ENCODE measurements at regions not wholly inside any gene's neighbourhood (a gene's known extent, or its start where the extent isn't known, plus 50 kb on each side); places are given as distances from the start of the nearest gene placed in this dataset.
"Not testable (repeated sequence)": the region's sequence is repeated elsewhere in the genome, so short reads cannot be mapped to it uniquely, and the experiment has no call there.

DNA sequence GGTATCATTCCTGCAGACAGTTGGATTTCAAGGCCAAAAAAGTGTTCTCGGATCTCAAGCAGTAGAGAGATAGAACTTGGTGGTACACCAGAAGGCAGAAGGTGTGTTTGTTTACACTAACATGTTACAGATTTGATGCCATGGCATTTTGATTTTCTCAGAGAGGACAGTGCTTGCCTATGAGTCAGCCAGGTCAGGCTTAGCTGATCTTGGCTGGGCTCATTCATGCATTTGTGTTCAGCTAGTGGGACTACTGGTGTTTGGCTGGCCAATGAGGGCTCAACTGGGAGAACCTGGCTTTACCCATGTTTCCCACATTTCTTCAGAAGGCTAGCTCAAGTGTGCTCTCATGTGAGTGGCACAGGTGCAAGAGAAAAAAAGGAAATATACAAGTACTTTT, 162.0 kb downstream of the C1D start:
- Histone ChIP-seq H3K27me3 (no peaks in the 10 kb centered on the region), H3K9me3 (no peaks in the 10 kb centered on the region), H3K4me1 (no peaks in the 10 kb centered on the region), H3K27ac (no peak overlapping the region), H3K36me3 (no peaks in the 10 kb centered on the region), H3K4me3 (no peak overlapping the region)
- WGBS, 2 donors (ENCODE audit: low coverage in 1 of 2) = 89 to 100% methylated on average over 1 of the region's 1 CpG
- DNase-seq = no peak
- intact Hi-C loops (cut with DNase I; ENCODE audit: low total_unique reads) = no loop called here
- no peak for TF ChIP-seq POLR2AphosphoS5 (IDR thresholded peaks at IDR 0.05)
- no peak for TF ChIP-seq EP300 (IDR thresholded peaks at IDR 0.05; ENCODE audit: low read depth)
- TF ChIP-seq, protein P1, sequence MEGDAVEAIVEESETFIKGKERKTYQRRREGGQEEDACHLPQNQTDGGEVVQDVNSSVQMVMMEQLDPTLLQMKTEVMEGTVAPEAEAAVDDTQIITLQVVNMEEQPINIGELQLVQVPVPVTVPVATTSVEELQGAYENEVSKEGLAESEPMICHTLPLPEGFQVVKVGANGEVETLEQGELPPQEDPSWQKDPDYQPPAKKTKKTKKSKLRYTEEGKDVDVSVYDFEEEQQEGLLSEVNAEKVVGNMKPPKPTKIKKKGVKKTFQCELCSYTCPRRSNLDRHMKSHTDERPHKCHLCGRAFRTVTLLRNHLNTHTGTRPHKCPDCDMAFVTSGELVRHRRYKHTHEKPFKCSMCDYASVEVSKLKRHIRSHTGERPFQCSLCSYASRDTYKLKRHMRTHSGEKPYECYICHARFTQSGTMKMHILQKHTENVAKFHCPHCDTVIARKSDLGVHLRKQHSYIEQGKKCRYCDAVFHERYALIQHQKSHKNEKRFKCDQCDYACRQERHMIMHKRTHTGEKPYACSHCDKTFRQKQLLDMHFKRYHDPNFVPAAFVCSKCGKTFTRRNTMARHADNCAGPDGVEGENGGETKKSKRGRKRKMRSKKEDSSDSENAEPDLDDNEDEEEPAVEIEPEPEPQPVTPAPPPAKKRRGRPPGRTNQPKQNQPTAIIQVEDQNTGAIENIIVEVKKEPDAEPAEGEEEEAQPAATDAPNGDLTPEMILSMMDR (IDR thresholded peaks at IDR 0.05) = no peak
- no peak for TF ChIP-seq POLR2A (IDR thresholded peaks at IDR 0.05)
- in situ Hi-C loops (cut with MboI; ENCODE audit: low pct_ligation_motif_present in 1 of 4, low pct_unique_long_range_greater_than_20kb in 1 of 4, low sequenced_read_pairs in 3 of 4) = no loop called here

DNA sequence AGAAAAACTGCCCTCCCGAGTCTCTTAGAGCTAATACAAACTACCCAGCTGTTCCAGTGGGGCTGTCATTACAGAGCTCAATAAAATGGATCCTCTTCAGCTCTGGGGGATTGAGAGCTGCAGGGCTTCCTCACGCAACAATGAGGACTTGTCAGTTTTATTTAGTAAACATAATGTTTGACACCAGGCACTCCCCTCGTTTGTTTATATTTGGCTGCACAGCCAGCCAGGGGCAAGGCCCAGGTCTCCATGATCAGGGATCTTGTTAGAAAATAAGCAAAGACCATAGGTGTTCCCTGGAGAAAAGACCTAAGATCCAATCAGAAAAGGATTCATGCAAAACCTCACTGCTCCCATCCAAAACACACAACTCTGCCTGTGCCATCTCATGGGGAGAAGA, 158.2 kb downstream of the C1D start:
- H3K27me3 ChIP-seq = no peaks in the 10 kb centered on the region
- H3K36me3 ChIP-seq = no peaks in the 10 kb centered on the region
- intact Hi-C loops (cut with DNase I; ENCODE audit: low total_unique reads) (no loop called here), in situ Hi-C loops (cut with MboI; ENCODE audit: low pct_ligation_motif_present in 1 of 4, low pct_unique_long_range_greater_than_20kb in 1 of 4, low sequenced_read_pairs in 3 of 4) (no loop called here)
- DNase-seq = no peak
- 40 to 60% methylated on average over 1 to 3 of the region's 3 CpGs for WGBS, 2 donors (ENCODE audit: low coverage in 1 of 2)
- H3K4me3 ChIP-seq = no peak overlapping the region
- TF ChIP-seq POLR2A (IDR thresholded peaks at IDR 0.05) = no peak
- TF ChIP-seq, protein P1 (IDR thresholded peaks at IDR 0.05) = no peak
- TF ChIP-seq EP300 (IDR thresholded peaks at IDR 0.05; ENCODE audit: low read depth) = no peak
- TF ChIP-seq POLR2AphosphoS5 (IDR thresholded peaks at IDR 0.05) = no peak
- H3K9me3 ChIP-seq = no peaks in the 10 kb centered on the region
- H3K4me1 ChIP-seq = no peaks in the 10 kb centered on the region
- H3K27ac ChIP-seq = no peak overlapping the region

DNA sequence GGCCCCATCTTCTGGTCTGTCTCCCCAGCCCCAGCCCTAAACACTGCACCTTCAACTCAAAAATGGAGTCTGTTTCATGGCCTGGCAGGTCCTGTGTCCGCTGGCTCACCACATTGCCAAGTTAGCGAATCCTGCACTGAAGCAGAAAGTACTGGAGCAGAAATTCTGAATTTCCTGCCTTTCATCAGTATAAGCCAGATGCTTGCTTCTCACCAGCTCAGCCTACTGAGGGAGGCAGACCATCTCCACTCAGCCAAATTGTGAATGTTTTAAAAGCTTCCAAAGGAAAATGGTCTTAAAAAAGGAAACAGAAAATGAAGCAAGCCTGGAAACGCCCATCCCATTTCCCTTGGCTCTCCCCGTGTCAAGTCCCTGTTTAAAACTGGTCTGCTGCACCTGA, 157.8 kb downstream of the C1D start:
- no peaks in the 10 kb centered on the region for H3K9me3 ChIP-seq
- DNase-seq = no peak
- TF ChIP-seq EP300 (IDR thresholded peaks at IDR 0.05; ENCODE audit: low read depth) = no peak
- TF ChIP-seq POLR2AphosphoS5 (IDR thresholded peaks at IDR 0.05) = no peak
- TF ChIP-seq, protein P1 (IDR thresholded peaks at IDR 0.05) = no peak
- no peak for TF ChIP-seq POLR2A (IDR thresholded peaks at IDR 0.05)
- WGBS, 2 donors (ENCODE audit: low coverage in 1 of 2) = 63 to 64% methylated on average over 2 to 4 of the region's 4 CpGs
- H3K4me3 ChIP-seq = no peak overlapping the region
- no peaks in the 10 kb centered on the region for H3K27me3 ChIP-seq
- no peak overlapping the region for H3K27ac ChIP-seq
- no peaks in the 10 kb centered on the region for H3K4me1 ChIP-seq
- in situ Hi-C loops (cut with MboI; ENCODE audit: low pct_ligation_motif_present in 1 of 4, low pct_unique_long_range_greater_than_20kb in 1 of 4, low sequenced_read_pairs in 3 of 4) = no loop called here
- no peaks in the 10 kb centered on the region for H3K36me3 ChIP-seq
- intact Hi-C loops (cut with DNase I; ENCODE audit: low total_unique reads) = no loop called here

GRCh38 chr2:67906547-67906946, 156.3 kb downstream of the C1D start:
- H3K9me3 ChIP-seq; H3K4me1 ChIP-seq; intact Hi-C loops (cut with DNase I; ENCODE audit: low total_unique reads): not testable (repeated sequence)

DNA sequence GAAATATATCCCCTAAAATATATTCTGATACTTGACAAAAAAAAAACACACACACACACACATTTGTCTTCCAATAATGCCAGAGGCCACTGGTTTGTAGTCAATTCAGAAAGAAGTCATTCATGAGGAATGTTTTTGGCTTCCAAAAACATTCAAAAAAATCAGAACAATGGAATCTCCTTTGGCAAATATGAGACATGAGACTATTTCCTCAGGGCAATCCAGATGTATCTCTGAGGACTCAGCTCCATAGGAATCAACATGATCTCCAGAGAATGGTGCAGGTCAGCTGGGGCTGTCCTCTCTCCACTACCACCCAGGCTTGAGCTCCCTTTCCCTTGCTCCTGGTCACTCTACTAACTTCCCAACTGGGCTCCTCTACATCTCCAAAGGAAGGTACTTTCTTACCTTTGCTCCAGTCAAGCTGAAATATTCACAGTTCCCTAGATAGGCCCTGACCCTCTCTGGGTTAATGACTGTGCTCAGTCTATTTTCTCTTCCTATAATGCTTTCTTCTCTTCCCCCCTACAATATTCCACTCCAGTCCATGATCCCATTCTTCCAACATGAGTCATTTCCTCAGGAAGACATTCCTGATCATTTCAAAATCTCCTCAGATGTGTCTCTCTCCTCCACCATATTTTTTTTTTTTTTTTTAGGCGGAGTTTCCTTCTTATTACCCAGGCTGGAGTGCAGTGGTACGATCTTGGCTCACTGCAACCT, 145.3 kb downstream of the C1D start:
- in situ Hi-C loops (cut with MboI; ENCODE audit: low pct_ligation_motif_present in 1 of 4, low pct_unique_long_range_greater_than_20kb in 1 of 4, low sequenced_read_pairs in 3 of 4) = no loop called here
- H3K4me1 ChIP-seq = no peaks in the 10 kb centered on the region
- no peak overlapping the region for H3K27ac ChIP-seq
- TF ChIP-seq POLR2A (IDR thresholded peaks at IDR 0.05) (no peak), POLR2AphosphoS5 (IDR thresholded peaks at IDR 0.05) (no peak), EP300 (IDR thresholded peaks at IDR 0.05; ENCODE audit: low read depth) (no peak)
- TF ChIP-seq, protein P1 (IDR thresholded peaks at IDR 0.05) = no peak
- no peak for DNase-seq
- H3K9me3 ChIP-seq = no peaks in the 10 kb centered on the region
- WGBS, 2 donors (ENCODE audit: low coverage in 1 of 2) = 80 to 100% methylated on average over 1 to 2 of the region's 2 CpGs
- intact Hi-C loops (cut with DNase I; ENCODE audit: low total_unique reads) = no loop called here
- H3K27me3 ChIP-seq = no peaks in the 10 kb centered on the region
- H3K36me3 ChIP-seq = no peaks in the 10 kb centered on the region
- no peak overlapping the region for H3K4me3 ChIP-seq

More at GRCh38 chr2:67906547-67906946, 156.3 kb downstream of the C1D start:
- H3K36me3 ChIP-seq; H3K27me3 ChIP-seq; H3K4me3 ChIP-seq; H3K27ac ChIP-seq; DNase-seq; in situ Hi-C loops (cut with MboI; ENCODE audit: low pct_ligation_motif_present in 1 of 4, low pct_unique_long_range_greater_than_20kb in 1 of 4, low sequenced_read_pairs in 3 of 4): not testable (repeated sequence)

Data from transverse colon (tissue), 4 donors.